GM21381 (cell line): ENCODE measurements at regions not wholly inside any gene's neighbourhood (a gene's known extent, or its start where the extent isn't known, plus 50 kb on each side); places are given as distances from the start of the nearest gene placed in this dataset.

Source experiments
- ATAC-seq: cut with Tn5 transposase; IDR thresholded peaks from one replicate; pipeline ENCODE4 v1.9.1; 2021; ENCODE audit warnings: mild to moderate bottlenecking, moderate library complexity; ENCODE audit not compliant: unreplicated experiment

DNA sequence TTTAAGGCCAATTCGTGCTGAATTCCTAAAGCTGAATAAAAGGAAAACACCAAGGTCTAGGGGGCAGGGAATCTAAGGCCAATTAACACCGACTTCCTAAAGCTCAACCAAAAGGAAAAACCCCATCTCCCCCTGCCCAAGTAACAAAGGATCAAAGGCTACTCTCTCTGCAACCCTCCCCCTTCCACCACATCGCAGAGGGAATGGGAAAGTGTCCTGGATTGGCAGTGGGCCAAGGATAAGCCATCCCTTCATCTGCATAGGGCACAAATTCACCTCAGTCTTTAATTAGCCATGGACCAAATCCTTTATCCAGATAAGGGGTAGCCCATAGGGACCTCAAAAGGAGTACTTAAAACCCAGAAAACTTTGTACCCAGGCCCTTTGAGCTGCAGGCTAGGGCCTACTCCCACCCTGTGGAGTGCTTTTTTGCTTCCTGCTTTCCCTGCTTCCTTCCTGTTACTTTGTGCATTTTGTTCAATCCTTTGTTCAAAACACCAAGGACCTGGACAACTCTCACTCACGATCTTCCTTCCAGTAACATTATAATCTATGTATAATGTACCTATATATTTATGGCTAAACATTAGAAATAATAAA lies 2119.8 kb upstream of the CELF4 start:
- ATAC-seq: no peak

DNA sequence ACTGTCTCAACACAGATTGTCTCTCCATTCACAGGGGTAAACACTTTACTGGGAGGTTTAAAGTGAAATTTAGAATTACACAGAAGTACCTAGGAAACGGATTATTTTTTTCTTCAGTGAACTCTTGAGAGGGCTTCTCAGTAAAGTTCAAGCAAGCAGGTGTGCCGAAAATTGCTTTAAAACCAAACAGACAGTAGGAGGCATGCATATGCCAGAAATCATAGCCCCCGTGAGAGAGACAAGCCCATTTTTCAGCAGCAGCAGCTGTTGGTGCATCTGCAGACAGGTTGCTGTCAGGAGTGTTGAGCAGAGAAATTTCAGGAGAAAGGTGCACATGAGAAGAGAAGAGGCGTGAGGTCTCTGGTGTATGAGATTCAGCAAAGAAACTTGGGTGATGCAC lies 2115.5 kb upstream of the CELF4 start:
- ATAC-seq: no peak

GRCh38 chr18:39675906-39676305 lies 2110.3 kb upstream of the CELF4 start:
- no peak for ATAC-seq

- no peak for ATAC-seq
Observed at GRCh38 chr18:39675368-39675767, 2109.8 kb upstream of the CELF4 start.

DNA sequence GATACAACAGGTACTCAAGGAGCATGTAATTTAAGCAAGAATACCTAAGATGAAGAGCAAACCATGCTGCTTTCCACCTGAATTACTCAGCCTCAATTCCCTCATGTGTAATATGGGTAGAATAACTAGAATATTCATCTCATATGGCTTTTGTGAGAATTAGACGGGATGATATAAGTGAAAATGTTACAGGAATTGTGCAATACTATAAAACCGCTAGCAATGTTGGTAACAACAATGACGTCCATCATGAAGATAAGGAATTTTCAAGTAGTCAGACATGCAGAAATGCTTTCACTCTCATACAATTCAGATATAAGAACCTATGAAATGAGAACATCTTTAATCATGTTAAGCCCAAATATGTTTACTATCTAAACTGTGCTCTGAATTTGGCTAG lies 2106.6 kb upstream of the CELF4 start:
- ATAC-seq: no peak

DNA sequence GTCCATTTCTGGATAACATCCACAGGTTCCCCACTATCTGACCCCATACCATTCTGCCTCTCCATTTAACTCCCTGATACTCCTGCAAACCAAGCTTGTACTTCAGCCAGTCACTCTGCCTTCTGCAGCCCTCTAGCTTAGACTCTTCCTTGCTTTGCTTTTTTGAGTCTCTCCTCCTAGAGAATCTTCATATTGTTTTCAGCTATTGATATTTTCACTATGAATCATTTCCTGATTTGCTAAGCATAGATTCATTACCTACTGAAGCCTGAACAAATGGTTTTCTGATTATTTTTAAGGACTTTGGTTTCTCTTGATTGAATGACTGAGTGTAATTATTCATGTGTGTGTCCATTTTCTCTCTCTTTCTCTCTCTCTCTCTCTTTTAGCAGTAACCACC lies 2102.3 kb upstream of the CELF4 start:
- no peak for ATAC-seq

DNA sequence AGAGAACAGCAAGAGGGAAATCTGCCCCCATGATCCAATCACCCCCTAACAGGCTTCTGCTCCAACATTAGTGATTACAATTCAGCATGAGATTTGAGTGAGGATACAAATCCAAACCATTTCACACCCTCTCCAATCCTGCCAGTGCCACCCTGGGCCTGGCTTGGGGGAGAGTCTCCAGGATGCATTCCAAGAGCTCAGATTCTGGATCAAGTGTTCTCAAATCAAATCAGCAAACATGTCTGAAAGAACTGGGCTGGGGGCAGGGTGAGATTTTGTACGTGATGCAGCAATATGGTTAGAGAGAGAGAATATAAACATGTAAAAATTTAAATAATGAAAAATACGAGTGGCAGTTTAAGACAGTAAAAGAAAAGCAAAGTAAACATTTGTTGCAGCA lies 2100.9 kb upstream of the CELF4 start:
- ATAC-seq: no peak

- ATAC-seq: no peak
Observed at GRCh38 chr18:39661856-39662366, 2096.3 kb upstream of the CELF4 start.

- no peak for ATAC-seq
Observed at GRCh38 chr18:39660141-39660540, 2094.5 kb upstream of the CELF4 start.

DNA sequence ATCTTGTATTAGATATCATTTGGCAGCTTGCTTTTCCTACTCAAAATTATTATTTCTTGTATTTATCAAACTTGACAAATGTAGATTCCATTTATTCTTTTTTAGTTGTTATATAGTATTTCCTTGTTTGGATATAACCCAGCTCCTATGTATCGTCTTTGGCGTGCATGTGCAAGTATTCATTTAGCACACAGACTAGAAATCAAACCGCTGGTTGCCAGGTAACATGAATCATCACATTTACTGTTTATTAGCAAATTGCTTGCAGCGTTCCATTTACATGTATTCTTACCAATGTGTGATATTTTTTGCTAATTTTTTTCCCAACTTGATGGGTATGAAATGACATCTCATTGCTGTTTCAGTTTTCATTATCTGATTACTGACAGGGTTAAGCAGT lies 2089.7 kb upstream of the CELF4 start:
- no peak for ATAC-seq

- no peak for ATAC-seq
Observed at GRCh38 chr18:39653221-39653620, 2087.6 kb upstream of the CELF4 start.

DNA sequence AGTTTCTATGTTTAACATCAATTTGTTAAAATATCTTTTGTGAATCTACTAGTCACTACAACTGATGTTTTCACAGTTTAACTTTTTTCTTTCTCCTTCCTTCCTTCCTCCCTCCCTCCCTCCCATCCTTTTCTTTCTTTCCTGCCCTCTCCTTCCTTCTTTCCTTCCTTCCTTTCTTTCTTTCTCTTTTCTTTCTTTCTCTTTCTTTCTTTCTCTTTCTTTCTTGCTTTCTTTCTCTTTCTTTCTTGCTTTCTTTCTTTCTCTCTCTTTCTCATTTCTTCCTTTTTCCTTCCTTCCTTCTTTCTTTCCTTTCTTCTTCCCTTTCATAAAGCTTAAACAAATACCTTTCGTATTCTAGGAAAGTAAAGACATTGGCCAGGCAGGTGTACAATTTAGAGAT lies 2083.0 kb upstream of the CELF4 start:
- ATAC-seq: no peak

GRCh38 chr18:39647627-39648534 lies 2082.3 kb upstream of the CELF4 start:
- no peak for ATAC-seq

DNA sequence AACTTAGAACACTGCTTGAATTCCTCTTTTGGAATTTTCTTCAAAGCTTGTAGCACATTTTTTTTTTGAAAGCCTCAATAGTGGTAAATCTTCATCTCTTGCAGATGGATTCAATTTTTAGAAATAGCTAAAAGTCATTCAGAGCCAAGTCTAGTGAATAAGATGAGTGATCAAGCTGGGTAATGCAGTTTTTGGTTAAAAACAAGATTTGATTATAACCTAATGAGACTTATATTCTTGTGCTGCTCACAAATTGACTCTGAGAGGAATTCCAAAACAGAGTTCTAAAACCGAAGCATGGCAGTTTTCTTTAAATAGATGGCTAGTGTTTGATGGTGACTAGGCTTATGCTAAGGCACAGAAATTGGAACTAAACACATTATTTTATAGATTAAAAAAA lies 2072.6 kb upstream of the CELF4 start:
- no peak for ATAC-seq

DNA sequence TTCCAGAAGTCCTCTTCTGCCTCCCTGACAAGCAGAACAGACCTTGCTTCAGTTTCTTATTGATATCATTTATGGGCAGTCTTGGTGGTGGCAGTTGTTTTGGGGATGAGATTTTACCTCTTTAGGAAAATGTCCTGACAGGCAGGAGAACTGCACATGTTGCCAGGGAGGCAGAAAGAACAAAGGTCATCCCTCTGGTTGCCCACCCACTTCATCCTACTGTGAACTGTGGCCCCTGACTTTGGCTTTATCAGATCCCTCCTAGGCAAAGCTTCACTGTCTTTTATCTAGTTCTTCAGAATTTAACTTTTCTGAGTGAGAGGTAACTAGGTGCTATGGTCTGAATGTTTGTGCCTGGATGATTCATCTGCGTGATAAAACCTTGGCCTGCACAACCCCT lies 2071.3 kb upstream of the CELF4 start:
- no peak for ATAC-seq

DNA sequence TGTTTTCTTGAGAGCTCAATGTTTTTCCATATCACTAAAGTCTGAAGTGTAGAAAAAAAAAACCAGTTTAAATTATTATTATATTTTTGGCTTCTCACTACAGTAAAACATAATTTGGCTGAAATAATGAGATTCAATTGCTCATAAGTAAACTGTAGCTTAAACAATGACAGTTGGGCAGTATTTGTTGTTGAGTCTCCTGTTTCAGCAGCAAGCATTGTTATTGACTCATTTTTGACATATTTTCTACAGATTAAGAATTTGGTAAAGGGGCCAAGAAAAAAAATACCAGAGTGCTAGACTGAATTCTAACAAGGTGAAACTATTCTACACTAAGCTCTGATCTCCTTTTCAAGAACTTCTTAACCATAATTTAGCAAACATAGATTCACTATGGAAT lies 2070.4 kb upstream of the CELF4 start:
- no peak for ATAC-seq

- ATAC-seq: no peak
Observed at GRCh38 chr18:39635192-39635591, 2069.6 kb upstream of the CELF4 start.

DNA sequence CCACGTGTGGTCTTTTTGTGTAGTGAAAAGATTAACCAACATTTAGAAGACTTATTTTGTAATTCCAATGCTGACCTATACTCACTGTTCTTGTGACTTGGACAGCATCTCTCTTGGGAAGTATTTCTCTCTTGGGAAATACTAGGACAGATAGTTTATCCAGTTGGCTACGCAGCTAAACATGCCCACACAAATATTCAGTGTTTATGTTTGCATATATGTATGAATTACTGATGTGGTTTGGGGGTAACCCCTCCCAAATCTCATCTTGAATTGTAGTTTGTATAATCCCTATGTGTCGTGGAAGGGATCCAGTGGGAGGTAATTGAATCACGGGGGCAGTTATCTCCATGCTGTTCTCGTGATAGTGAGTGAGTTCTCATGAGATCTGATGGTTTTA lies 2062.3 kb upstream of the CELF4 start:
- ATAC-seq: no peak

DNA sequence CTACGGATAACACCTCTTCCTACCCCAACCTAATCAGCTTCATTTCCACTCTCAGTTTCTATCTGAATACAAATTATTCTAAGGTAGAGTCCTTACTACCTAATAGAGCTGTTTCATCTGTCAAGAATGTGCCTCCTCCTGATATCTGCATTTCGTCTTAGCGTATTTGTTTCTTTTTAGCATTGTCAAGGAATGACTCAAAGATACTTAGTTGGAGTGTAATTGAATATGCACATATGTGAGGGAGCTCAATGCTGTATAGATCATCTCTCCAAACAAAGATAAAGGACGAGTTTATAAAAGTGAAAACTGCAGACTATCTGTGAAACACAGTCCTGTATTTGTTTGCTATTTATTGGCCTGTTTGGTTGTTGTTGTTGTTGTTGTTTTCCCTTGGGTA lies 2059.4 kb upstream of the CELF4 start:
- ATAC-seq: no peak

DNA sequence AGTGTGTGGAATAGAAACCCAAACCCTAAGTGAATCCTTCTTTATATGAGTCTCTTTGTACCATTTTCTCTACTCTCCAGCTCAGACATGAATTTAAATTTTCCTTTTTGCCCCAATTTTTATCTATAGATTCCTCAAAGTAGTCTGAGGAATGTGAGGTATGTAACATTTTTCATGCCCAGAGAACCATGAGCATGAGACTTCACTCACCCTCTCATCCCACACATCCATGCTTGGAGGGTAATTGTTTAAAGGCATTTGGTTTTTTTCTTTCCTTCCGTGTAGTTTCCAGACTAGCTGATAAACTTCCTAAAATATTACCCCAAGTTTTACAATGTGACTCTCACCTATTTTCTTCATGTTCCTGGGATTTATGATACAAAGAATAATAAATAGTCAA lies 2056.8 kb upstream of the CELF4 start:
- ATAC-seq: no peak

DNA sequence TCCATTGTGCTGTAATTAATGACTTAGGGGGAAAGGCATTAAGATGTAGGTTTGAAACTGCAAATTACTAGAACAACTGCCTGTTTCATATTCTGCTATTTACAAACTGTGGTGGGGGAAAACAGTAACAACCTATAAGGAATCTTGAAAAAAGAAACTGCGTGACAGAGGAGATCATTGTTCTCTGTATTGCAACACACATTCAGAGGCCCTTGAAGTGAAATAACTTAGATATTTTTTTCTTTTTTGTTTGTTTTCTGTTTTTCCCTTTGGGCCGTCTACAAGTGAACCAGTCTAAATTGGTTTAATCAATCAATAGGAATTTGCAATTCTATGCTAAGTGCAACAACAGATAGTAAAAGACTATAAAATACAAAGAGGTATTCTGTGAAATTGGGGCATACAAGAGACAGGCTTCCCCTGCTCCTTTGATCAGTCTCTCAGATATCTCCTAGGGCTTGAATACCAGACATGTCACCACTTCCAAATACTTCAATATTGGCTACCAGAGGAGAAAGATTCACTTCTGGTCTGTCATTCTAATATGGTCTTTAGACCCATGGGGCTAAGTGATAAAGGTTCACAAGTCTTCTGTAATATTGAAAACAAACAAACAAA lies 2055.1 kb upstream of the CELF4 start:
- ATAC-seq: no peak
